ENCODE measurements at regions not wholly inside any gene's neighbourhood (a gene's known extent, or its start where the extent isn't known, plus 50 kb on each side); places are given as distances from the start of the nearest gene placed in this dataset.

GRCh38 chr20:36092398-36093024 is 62.0 kb upstream of the EPB41L1 start (continued):
- TF ChIP-seq ZNF462 (CRISPR knock-in tag; IDR thresholded peaks at IDR 0.05) (no peak), EZH2 (IDR thresholded peaks at IDR 0.05; ENCODE audit: low read depth, unreplicated experiment) (no peak), POLR2AphosphoS5 (IDR thresholded peaks at IDR 0.05; ENCODE audit: low read depth) (no peak), JUNB (IDR thresholded peaks at IDR 0.05; ENCODE audit: unreplicated experiment) (no peak), EZH2phosphoT487 (IDR thresholded peaks at IDR 0.05; ENCODE audit: unreplicated experiment) (no peak), CTCF (conservative IDR thresholded peaks at IDR 0.05; ENCODE audit: low read depth in 2 of 2) (no peak), STAT1 (IDR thresholded peaks at IDR 0.05; ENCODE audit: unreplicated experiment) (no peak), NANOG (IDR thresholded peaks at IDR 0.05; ENCODE audit: borderline replicate concordance) (no peak)

Data from GM23338 (cell line).